ENCODE measurements at regions not wholly inside any gene's neighbourhood (a gene's known extent, or its start where the extent isn't known, plus 50 kb on each side); places are given as distances from the start of the nearest gene placed in this dataset.
"Not testable (repeated sequence)": the region's sequence is repeated elsewhere in the genome, so short reads cannot be mapped to it uniquely, and the experiment has no call there.

GRCh38 chr18:24593886-24594285 lies 133.4 kb downstream of the HRH4 start:
- Mint-ChIP-seq H3K27me3 (no peaks in the 10 kb centered on the region), H3K36me3 (no peaks in the 10 kb centered on the region), H3K9me3 (no peaks in the 10 kb centered on the region), H3K4me3 (no peak overlapping the region), H3K4me1 (no peaks in the 10 kb centered on the region), H3K27ac (no peak overlapping the region)

GRCh38 chr18:24595561-24596031 lies 135.2 kb downstream of the HRH4 start:
- no peak overlapping the region for H3K27ac Mint-ChIP-seq
- peaks cover 1% of the 10 kb centered on the region for H3K27me3 Mint-ChIP-seq
- H3K4me1 Mint-ChIP-seq: no peaks in the 10 kb centered on the region
- H3K36me3 Mint-ChIP-seq: no peaks in the 10 kb centered on the region
- no peaks in the 10 kb centered on the region for H3K9me3 Mint-ChIP-seq
- H3K4me3 Mint-ChIP-seq: no peak overlapping the region

GRCh38 chr18:24600076-24600654 lies 139.7 kb downstream of the HRH4 start:
- Mint-ChIP-seq H3K27ac (no peak overlapping the region), H3K9me3 (no peaks in the 10 kb centered on the region), H3K36me3 (no peaks in the 10 kb centered on the region), H3K4me3 (no peak overlapping the region), H3K27me3 (peaks cover 3% of the 10 kb centered on the region), H3K4me1 (no peaks in the 10 kb centered on the region)

- H3K4me3 Mint-ChIP-seq: no peak overlapping the region
- H3K27me3 Mint-ChIP-seq: peaks cover 3% of the 10 kb centered on the region
- H3K27ac Mint-ChIP-seq: no peak overlapping the region
- no peaks in the 10 kb centered on the region for H3K9me3 Mint-ChIP-seq
- no peaks in the 10 kb centered on the region for H3K36me3 Mint-ChIP-seq
- H3K4me1 Mint-ChIP-seq: no peaks in the 10 kb centered on the region
Observed at GRCh38 chr18:24601585-24601984, 141.1 kb downstream of the HRH4 start.

GRCh38 chr18:24602201-24602600 lies 141.8 kb downstream of the HRH4 start:
- no peak overlapping the region for H3K4me3 Mint-ChIP-seq
- H3K4me1 Mint-ChIP-seq: no peaks in the 10 kb centered on the region
- no peaks in the 10 kb centered on the region for H3K36me3 Mint-ChIP-seq
- H3K27me3 Mint-ChIP-seq: peaks cover 3% of the 10 kb centered on the region
- no peak overlapping the region for H3K27ac Mint-ChIP-seq
- no peaks in the 10 kb centered on the region for H3K9me3 Mint-ChIP-seq

GRCh38 chr18:24603151-24603550 lies 142.7 kb downstream of the HRH4 start:
- no peak overlapping the region for H3K4me3 Mint-ChIP-seq
- H3K4me1 Mint-ChIP-seq: no peaks in the 10 kb centered on the region
- H3K27me3 Mint-ChIP-seq: peaks cover 3% of the 10 kb centered on the region
- H3K9me3 Mint-ChIP-seq: no peaks in the 10 kb centered on the region
- no peak overlapping the region for H3K27ac Mint-ChIP-seq
- H3K36me3 Mint-ChIP-seq: no peaks in the 10 kb centered on the region

- Mint-ChIP-seq H3K4me1 (no peaks in the 10 kb centered on the region), H3K27me3 (peaks cover 2% of the 10 kb centered on the region), H3K36me3 (no peaks in the 10 kb centered on the region), H3K4me3 (no peak overlapping the region), H3K9me3 (no peaks in the 10 kb centered on the region), H3K27ac (no peak overlapping the region)
Observed at GRCh38 chr18:24605444-24605843, 145.0 kb downstream of the HRH4 start.

GRCh38 chr18:24609254-24609653 lies 148.8 kb downstream of the HRH4 start:
- Mint-ChIP-seq H3K4me3 (no peak overlapping the region), H3K27me3 (no peaks in the 10 kb centered on the region), H3K4me1 (no peaks in the 10 kb centered on the region), H3K36me3 (no peaks in the 10 kb centered on the region), H3K27ac (no peak overlapping the region), H3K9me3 (no peaks in the 10 kb centered on the region)

GRCh38 chr18:24611075-24611474 lies 150.6 kb downstream of the HRH4 start:
- Mint-ChIP-seq H3K27ac (no peak overlapping the region), H3K9me3 (no peaks in the 10 kb centered on the region), H3K36me3 (no peaks in the 10 kb centered on the region), H3K4me3 (no peak overlapping the region), H3K27me3 (no peaks in the 10 kb centered on the region), H3K4me1 (no peaks in the 10 kb centered on the region)

- H3K4me3 Mint-ChIP-seq: no peak overlapping the region
- H3K36me3 Mint-ChIP-seq: no peaks in the 10 kb centered on the region
- no peaks in the 10 kb centered on the region for H3K27me3 Mint-ChIP-seq
- H3K9me3 Mint-ChIP-seq: no peaks in the 10 kb centered on the region
- H3K4me1 Mint-ChIP-seq: no peaks in the 10 kb centered on the region
- H3K27ac Mint-ChIP-seq: no peak overlapping the region
Observed at GRCh38 chr18:24613896-24614640, 153.6 kb downstream of the HRH4 start.

- no peak overlapping the region for H3K27ac Mint-ChIP-seq
- H3K36me3 Mint-ChIP-seq: no peaks in the 10 kb centered on the region
- no peaks in the 10 kb centered on the region for H3K9me3 Mint-ChIP-seq
- no peaks in the 10 kb centered on the region for H3K27me3 Mint-ChIP-seq
- no peak overlapping the region for H3K4me3 Mint-ChIP-seq
- no peaks in the 10 kb centered on the region for H3K4me1 Mint-ChIP-seq
Observed at GRCh38 chr18:24616653-24617052, 156.2 kb downstream of the HRH4 start.

- not testable (repeated sequence) for H3K36me3 Mint-ChIP-seq, H3K27me3 Mint-ChIP-seq, H3K9me3 Mint-ChIP-seq, H3K4me3 Mint-ChIP-seq, H3K27ac Mint-ChIP-seq, H3K4me1 Mint-ChIP-seq
Observed at GRCh38 chr18:24624421-24624820, 164.0 kb downstream of the HRH4 start.

GRCh38 chr18:24627644-24628315 lies 167.3 kb downstream of the HRH4 start:
- Mint-ChIP-seq H3K36me3 (no peaks in the 10 kb centered on the region), H3K27ac (no peak overlapping the region), H3K27me3 (peaks cover 3% of the 10 kb centered on the region), H3K4me3 (no peak overlapping the region), H3K9me3 (no peaks in the 10 kb centered on the region), H3K4me1 (no peaks in the 10 kb centered on the region)

GRCh38 chr18:24628326-24628725 lies 167.9 kb downstream of the HRH4 start:
- no peaks in the 10 kb centered on the region for H3K9me3 Mint-ChIP-seq
- H3K4me1 Mint-ChIP-seq: no peaks in the 10 kb centered on the region

GRCh38 chr18:24629921-24630320 lies 169.5 kb downstream of the HRH4 start:
- Mint-ChIP-seq H3K27ac (no peak overlapping the region), H3K9me3 (no peaks in the 10 kb centered on the region), H3K27me3 (peaks cover 3% of the 10 kb centered on the region), H3K36me3 (no peaks in the 10 kb centered on the region), H3K4me1 (no peaks in the 10 kb centered on the region), H3K4me3 (no peak overlapping the region)

More at GRCh38 chr18:24628326-24628725, 167.9 kb downstream of the HRH4 start:
- H3K4me3 Mint-ChIP-seq: no peak overlapping the region
- H3K36me3 Mint-ChIP-seq: no peaks in the 10 kb centered on the region
- peaks cover 3% of the 10 kb centered on the region for H3K27me3 Mint-ChIP-seq
- H3K27ac Mint-ChIP-seq: no peak overlapping the region

- no peaks in the 10 kb centered on the region for H3K9me3 Mint-ChIP-seq
- no peaks in the 10 kb centered on the region for H3K36me3 Mint-ChIP-seq
- H3K4me1 Mint-ChIP-seq: no peaks in the 10 kb centered on the region
- no peak overlapping the region for H3K4me3 Mint-ChIP-seq
- no peak overlapping the region for H3K27ac Mint-ChIP-seq
- H3K27me3 Mint-ChIP-seq: peaks cover 3% of the 10 kb centered on the region
Observed at GRCh38 chr18:24630346-24630880, 170.0 kb downstream of the HRH4 start.

Data from activated naive CD4-positive, alpha-beta T cell treated with anti-CD3 and anti-CD28 coated beads, Interleukin-2, amount 50 U/mL, for 24 hours (primary cell).